ENCODE measurements at regions not wholly inside any gene's neighbourhood (a gene's known extent, or its start where the extent isn't known, plus 50 kb on each side); places are given as distances from the start of the nearest gene placed in this dataset.

GRCh38 chr4:80145739-80146138 lies 51.6 kb upstream of the PRDM8 start:
- DNase-seq (ENCODE audit: low spot score): no peak

GRCh38 chr4:80144676-80145470 lies 52.4 kb upstream of the PRDM8 start:
- DNase-seq (ENCODE audit: low spot score): no peak

- no peak for DNase-seq (ENCODE audit: low spot score)
These were observed 54.0 kb upstream of the PRDM8 start for GRCh38 chr4:80143307-80143679.

DNA sequence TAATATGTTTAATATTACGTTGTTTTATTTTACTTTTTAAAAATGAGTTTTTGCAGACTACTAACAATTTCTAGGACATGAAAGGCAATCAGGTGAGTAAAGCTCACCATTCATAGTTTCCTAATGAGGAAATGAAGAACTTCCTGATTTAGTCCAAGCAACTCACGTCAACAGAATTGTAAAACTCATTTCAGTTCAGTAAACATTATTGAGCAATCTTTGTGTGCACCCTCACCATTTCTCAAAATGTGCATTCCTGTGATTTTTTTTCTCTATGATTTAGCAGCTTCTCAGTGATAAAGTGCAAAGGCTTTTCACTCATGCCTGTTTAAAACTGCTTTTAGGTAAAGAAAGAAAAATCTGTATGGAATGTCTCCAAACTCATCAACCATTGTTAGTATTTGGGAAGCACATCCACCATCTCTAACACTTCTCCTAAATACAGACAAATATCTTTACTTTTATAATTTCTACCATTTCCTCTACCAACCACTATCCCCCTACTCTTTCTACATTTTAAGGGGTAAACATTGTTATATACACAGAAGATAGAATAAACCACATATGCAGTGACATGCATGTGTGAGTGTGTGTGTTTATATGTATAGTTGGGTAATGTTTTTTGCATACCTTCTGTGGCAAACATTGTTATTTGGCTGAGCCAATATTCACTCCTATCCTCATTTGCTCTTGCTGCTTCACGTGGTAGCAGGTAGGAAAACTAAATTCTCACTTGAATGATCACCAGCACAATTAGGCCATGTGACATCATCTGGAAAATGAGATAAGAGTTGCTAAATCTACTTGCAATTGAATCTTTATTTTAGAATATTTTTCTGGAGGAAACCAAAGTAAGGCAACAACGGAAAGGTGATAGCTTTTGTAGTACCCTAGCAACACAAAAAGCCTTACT lies 54.7 kb upstream of the PRDM8 start:
- no peak for DNase-seq (ENCODE audit: low spot score)

DNA sequence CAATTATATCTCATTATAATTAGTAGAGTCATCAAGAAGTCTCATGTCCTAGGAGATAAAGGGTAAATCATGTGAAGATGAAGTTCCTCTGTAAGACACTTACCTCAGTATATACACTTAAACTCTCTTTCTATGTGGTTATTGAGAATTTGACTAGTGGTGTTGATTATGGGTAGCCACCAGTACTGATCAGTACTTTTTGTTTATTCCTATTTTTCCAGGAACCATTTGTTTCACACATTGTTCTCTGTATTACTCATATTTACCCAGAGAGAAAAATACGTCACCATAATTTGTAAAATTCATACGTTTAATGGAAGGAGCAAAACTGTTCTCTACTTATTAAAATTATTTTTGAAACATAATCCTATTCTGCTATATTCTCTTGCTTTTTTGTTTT lies 55.8 kb upstream of the PRDM8 start:
- DNase-seq (ENCODE audit: low spot score): no peak

GRCh38 chr4:80140194-80140593 lies 57.1 kb upstream of the PRDM8 start:
- no peak for DNase-seq (ENCODE audit: low spot score)

GRCh38 chr4:80139671-80140070 lies 57.6 kb upstream of the PRDM8 start:
- DNase-seq (ENCODE audit: low spot score): no peak

DNA sequence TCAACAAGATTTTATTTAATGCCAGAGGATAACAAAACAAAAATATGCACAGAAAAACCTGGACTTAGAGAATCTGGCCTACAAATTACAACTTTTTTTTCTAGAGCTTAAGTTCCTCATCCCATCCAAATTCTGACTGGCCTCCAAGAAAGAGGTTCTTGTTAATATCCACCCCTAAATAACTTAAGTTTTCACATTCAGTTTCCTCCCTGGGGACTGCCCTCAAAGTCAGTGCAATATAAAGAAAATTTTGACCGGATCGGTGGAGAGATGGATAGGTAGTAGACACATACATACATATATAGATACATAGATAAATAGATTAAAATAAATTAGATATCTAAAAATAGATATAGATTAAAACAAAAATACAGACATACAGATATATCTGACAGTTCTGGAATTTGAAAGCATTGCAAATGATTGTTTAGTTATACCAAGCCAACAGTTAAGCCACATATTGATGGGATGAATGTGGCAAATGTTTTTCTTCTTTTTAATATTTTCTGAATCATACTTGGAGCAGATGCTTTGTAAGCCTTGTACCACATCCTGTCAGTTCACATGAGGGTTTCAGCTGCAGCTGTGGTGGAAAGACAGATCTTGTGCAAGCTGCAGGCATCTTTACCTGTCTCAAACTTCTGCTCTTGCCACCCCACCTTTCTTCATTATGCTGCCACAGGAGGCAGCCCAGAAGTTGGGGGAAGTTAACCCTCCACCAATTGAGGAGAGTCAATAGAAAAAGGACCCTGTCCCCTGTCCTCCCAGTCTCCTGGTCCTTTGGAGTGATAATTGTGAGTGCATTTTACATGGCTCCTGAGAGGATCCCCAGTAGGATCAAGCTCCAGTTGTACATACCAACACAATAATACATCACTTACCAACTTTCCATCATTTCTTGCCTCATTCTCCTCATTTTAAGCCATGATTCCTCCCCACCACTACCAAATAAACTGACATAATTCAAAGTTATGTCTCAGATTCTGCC lies 58.5 kb upstream of the PRDM8 start:
- no peak for DNase-seq (ENCODE audit: low spot score)

DNA sequence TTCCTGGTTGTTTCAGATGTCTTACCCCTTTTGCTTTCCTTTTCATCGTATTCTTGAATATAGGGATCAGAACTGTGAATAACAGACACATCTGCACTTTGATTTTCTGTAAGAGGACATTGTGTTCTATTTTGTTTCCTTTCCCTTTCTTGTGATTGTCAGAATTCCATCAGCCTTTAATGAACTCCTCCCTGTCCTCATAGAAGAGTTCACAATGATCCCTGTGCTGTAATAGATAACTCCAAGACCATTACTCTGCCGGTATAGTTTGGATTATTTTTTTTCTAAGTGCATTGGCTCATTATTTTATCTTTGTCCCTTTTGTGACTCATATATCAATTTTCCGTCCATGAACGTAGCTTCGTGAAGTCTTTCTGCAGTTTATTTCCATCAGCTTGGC lies 59.7 kb upstream of the PRDM8 start:
- DNase-seq (ENCODE audit: low spot score): no peak

DNA sequence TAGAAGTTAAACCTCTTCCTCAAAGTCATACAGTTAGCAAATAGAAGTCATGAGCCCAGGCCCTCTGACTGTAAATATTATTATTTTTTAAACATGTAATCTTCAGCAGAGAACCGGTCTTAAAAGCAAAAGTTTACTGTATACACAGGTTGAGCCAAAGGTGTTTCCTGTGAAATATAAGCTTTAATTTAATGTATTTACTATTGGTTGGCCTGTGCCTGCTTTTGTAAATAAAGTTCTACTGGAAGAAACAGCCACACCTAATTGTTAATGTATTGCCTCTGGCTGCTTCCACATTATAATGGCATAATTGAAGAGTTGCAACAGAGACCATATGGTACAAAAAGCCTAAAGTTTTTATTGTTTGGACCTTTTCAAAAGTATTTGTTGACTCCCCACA lies 61.0 kb upstream of the PRDM8 start:
- DNase-seq (ENCODE audit: low spot score): no peak

- no peak for DNase-seq (ENCODE audit: low spot score)
These were observed 61.6 kb upstream of the PRDM8 start for GRCh38 chr4:80135702-80136058.

- DNase-seq (ENCODE audit: low spot score): peak; percentile 15
These were observed 62.1 kb upstream of the ANTXR2 start for GRCh38 chr4:80134936-80135701.

GRCh38 chr4:80133240-80133783 lies 60.3 kb upstream of the ANTXR2 start:
- no peak for DNase-seq (ENCODE audit: low spot score)

- DNase-seq (ENCODE audit: low spot score): no peak
These were observed 56.8 kb upstream of the ANTXR2 start for GRCh38 chr4:80129785-80130184.

GRCh38 chr4:80128941-80129340 lies 55.9 kb upstream of the ANTXR2 start:
- no peak for DNase-seq (ENCODE audit: low spot score)

DNA sequence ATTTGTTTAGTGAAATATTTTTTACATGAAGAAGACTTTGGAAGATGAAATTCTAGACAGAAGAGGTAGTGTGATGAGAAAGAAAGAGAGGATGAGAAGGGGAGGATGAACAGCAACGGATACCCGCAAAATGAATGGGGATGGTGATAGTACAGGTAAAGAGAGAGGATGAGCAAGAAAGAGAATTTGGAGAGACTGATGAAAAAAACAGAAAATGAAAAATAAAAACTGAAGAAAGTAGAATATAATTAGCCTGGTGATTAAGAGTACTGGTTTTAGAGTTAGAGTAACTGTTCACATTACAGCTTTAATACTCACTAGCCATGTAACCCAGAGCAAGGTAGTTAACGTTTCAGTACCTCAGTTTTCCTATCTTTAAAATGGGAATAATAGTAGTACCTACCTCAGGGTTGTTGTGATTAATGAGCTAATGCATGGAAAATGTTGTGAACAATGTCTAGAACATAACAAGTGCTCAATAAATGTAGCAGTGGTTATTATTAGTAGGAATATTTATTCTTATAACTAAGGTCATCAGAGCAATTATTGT lies 54.9 kb upstream of the ANTXR2 start:
- DNase-seq (ENCODE audit: low spot score): no peak

DNA sequence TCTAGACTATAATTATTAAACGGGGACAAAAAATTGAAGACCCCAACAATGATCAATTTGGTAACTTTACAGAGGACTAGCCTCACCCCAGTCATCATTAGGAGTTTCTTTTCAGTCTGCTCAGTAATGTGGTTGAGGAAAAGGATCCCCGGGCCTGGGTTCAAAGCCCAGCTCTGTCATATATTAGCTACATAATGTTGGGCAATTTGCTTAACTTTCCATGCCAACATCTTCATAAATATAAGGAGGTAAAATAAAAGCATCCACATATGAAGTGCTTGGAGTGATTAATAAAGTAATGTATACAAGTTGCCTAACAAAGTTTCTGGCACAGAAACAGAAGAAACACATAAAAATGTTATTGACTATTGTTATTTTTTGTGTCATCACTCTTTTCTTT lies 53.4 kb upstream of the ANTXR2 start:
- DNase-seq (ENCODE audit: low spot score): no peak

DNA sequence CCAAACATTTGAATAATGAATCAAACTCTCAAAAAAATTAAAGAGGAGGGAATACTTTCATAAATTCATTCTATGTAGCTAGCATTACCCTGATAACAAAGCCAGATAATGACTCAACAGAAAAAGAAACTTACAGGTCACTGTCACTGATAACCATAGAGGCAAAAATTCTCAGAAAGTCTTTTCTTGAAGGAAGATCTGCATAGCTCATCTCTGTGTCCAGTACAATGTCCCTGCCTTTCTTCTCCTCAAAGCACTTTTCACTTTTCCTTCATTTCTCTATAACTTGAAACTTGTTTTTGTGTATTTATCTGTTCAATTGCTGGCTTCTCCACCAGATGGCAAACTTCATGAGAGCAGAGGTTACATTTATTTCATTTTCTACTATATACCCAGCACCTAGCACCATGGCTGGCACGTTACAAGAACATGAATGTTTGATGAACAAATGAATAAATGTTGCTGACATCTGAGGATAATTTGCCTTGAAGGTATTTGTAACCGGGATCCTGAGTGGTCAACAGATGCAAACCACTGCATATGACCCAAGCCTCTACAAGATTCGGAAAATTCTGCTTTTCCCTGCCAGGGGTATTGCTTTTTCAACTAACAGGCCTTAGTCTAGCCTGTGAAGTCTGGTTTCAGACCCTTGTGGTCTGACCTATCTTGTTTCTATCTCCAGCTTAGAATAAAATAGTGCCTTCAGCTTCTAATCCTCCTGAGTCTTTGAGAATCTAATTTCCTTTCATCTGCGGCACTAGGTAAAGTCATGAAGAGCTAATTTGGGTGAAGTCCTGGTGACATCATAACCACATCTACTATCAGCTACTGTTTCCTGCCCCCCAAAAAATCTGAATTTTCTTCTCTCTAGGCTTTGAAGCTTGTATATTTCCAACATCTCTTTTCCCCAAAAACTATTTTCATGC lies 52.5 kb upstream of the ANTXR2 start:
- DNase-seq (ENCODE audit: low spot score): peak; percentile 11
